ENCODE measurements at regions not wholly inside any gene's neighbourhood (a gene's known extent, or its start where the extent isn't known, plus 50 kb on each side); places are given as distances from the start of the nearest gene placed in this dataset.

GRCh38 chr2:157204401-157204800, 53.1 kb upstream of the GALNT5 start:
- WGBS (ENCODE audit: insufficient coverage, low lambda C conversion rate), result 96% methylated on average over 2 of the region's 3 CpGs
- no peaks in the 10 kb centered on the region for H3K9me3 ChIP-seq (ENCODE audit: control insufficient read depth, low read depth, low read length)
- H3K4me1 ChIP-seq (ENCODE audit: control insufficient read depth, insufficient read depth, low read length), result no peaks in the 10 kb centered on the region
- H3K4me3 ChIP-seq (ENCODE audit: low read length), result no peak overlapping the region
- DNase-seq, result no peak
- no peak overlapping the region for H3K27ac ChIP-seq (ENCODE audit: low read length)
- H3K36me3 ChIP-seq (ENCODE audit: control insufficient read depth, insufficient read depth, low read length), result no peaks in the 10 kb centered on the region
- no peaks in the 10 kb centered on the region for H3K27me3 ChIP-seq (ENCODE audit: control insufficient read depth, insufficient read depth, low read length)

GRCh38 chr2:157206916-157207315, 50.6 kb upstream of the GALNT5 start:
- H3K4me3 ChIP-seq (ENCODE audit: low read length), result no peak overlapping the region
- WGBS (ENCODE audit: insufficient coverage, low lambda C conversion rate), result 100% methylated on average over 2 of the region's 3 CpGs
- no peaks in the 10 kb centered on the region for H3K27me3 ChIP-seq (ENCODE audit: control insufficient read depth, insufficient read depth, low read length)
- no peak for DNase-seq
- H3K9me3 ChIP-seq (ENCODE audit: control insufficient read depth, low read depth, low read length), result no peaks in the 10 kb centered on the region
- H3K36me3 ChIP-seq (ENCODE audit: control insufficient read depth, insufficient read depth, low read length), result no peaks in the 10 kb centered on the region
- no peak overlapping the region for H3K27ac ChIP-seq (ENCODE audit: low read length)
- no peaks in the 10 kb centered on the region for H3K4me1 ChIP-seq (ENCODE audit: control insufficient read depth, insufficient read depth, low read length)

Measured in large intestine (tissue), 3 donors.